Liver (tissue), 8 donors: ENCODE measurements at regions not wholly inside any gene's neighbourhood (a gene's known extent, or its start where the extent isn't known, plus 50 kb on each side); places are given as distances from the start of the nearest gene placed in this dataset.

ENCODE experiments used
- DNase-seq: peaks from one replicate; pipeline ENCODE4 v3.0.0-alpha.2; 2017; ENCODE audit warnings: low spot score
- H3K27ac ChIP-seq, 2 donors: one replicate each; pipeline ENCODE4 v1.7.0; 2013; ENCODE audit warnings: inconsistent platforms in 2 of 2, low read length in 2 of 2, control low read depth in 1 of 2, low read depth in 1 of 2, mild to moderate bottlenecking in 1 of 2
- H3K27me3 ChIP-seq, 4 donors: one replicate each; pipeline versions ENCODE4 v1.6.1 to v1.7.0; 2013; ENCODE audit warnings: low read length in 3 of 4, inconsistent platforms in 1 of 4, mild to moderate bottlenecking in 1 of 4, moderate library complexity in 1 of 4; ENCODE audit not compliant: control insufficient read depth in 4 of 4, insufficient read depth in 4 of 4
- H3K36me3 ChIP-seq, 4 donors: one replicate each; pipeline versions ENCODE4 v1.6.1 to v1.7.0; 2013; ENCODE audit warnings: low read length in 3 of 4, mild to moderate bottlenecking in 3 of 4, low read depth in 1 of 4, moderate library complexity in 1 of 4; ENCODE audit not compliant: control insufficient read depth in 4 of 4, insufficient read depth in 3 of 4
- H3K4me1 ChIP-seq, 4 donors: one replicate each; pipeline versions ENCODE4 v1.6.1 to v1.7.0; 2013; ENCODE audit warnings: low read length in 3 of 4, mild to moderate bottlenecking in 3 of 4, moderate library complexity in 1 of 4; ENCODE audit not compliant: control insufficient read depth in 4 of 4, insufficient read depth in 4 of 4
- H3K4me3 ChIP-seq, 3 donors: one replicate each; pipeline versions ENCODE4 v1.6.1 to v1.7.0; 2013; ENCODE audit warnings: low read length in 3 of 3, control low read depth in 1 of 3, low read depth in 1 of 3, mild to moderate bottlenecking in 1 of 3
- H3K9ac ChIP-seq, 2 donors: one replicate each; pipeline ENCODE4 v1.7.0; 2013; ENCODE audit warnings: low read length in 2 of 2, mild to moderate bottlenecking in 2 of 2, moderate library complexity in 2 of 2, control low read depth in 1 of 2, low read depth in 1 of 2
- H3K9me3 ChIP-seq, 4 donors: one replicate each; pipeline versions ENCODE4 v1.6.1 to v1.7.0; 2013; ENCODE audit warnings: low read length in 3 of 4; ENCODE audit not compliant: control insufficient read depth in 4 of 4
- ATF3 ChIP-seq: IDR thresholded peaks from 2 replicates; pipeline ENCODE4 v1.6.1; 2016; ENCODE audit warnings: antibody characterized with exemption
- EGR1 ChIP-seq, 2 donors: IDR thresholded peaks; 2 replicates each; pipeline ENCODE4 v1.6.1; 2016 to 2018; ENCODE audit warnings: antibody characterized with exemption in 2 of 2, low read depth in 2 of 2
- FOXA2 ChIP-seq: IDR thresholded peaks from 2 replicates; pipeline ENCODE4 v1.6.1; 2016; ENCODE audit warnings: antibody characterized with exemption
- GABPA ChIP-seq, 2 donors: IDR thresholded peaks in 1 of 2; conservative IDR thresholded peaks in 1 of 2; 2 replicates each; pipeline ENCODE4 v1.6.1; 2016; ENCODE audit warnings: antibody characterized with exemption in 2 of 2, mild to moderate bottlenecking in 1 of 2, moderate library complexity in 1 of 2
- HNF4A ChIP-seq, 2 donors: conservative IDR thresholded peaks; 2 replicates each; pipeline ENCODE4 v1.6.1; 2016; ENCODE audit warnings: antibody characterized with exemption in 2 of 2, mild to moderate bottlenecking in 2 of 2
- HNF4G ChIP-seq: IDR thresholded peaks from 2 replicates; pipeline ENCODE4 v1.6.1; 2016; ENCODE audit warnings: antibody characterized with exemption
- JUND ChIP-seq, 2 donors: IDR thresholded peaks; 2 replicates each; pipeline ENCODE4 v1.6.1; 2016; ENCODE audit warnings: antibody characterized with exemption in 2 of 2
- MAX ChIP-seq: IDR thresholded peaks from 2 replicates; pipeline ENCODE4 v1.6.1; 2016; ENCODE audit warnings: antibody characterized with exemption
- NR2F2 ChIP-seq: IDR thresholded peaks from 2 replicates; pipeline ENCODE4 v1.6.1; 2016; ENCODE audit warnings: antibody characterized with exemption
- RAD21 ChIP-seq, 2 donors: IDR thresholded peaks; 2 replicates each; pipeline ENCODE4 v1.6.1; 2016; ENCODE audit warnings: antibody characterized with exemption in 2 of 2, mild to moderate bottlenecking in 2 of 2
- RXRA ChIP-seq, 2 donors: IDR thresholded peaks; 2 replicates each; pipeline ENCODE4 v1.6.1; 2017 to 2018; ENCODE audit warnings: antibody characterized with exemption in 2 of 2, mild to moderate bottlenecking in 1 of 2
- TAF1 ChIP-seq: conservative IDR thresholded peaks from 2 replicates; pipeline ENCODE4 v1.6.1; 2016; ENCODE audit warnings: antibody characterized with exemption, mild to moderate bottlenecking
- YY1 ChIP-seq: IDR thresholded peaks from 2 replicates; pipeline ENCODE4 v1.6.1; 2016; ENCODE audit warnings: antibody characterized with exemption, mild to moderate bottlenecking
- WGBS: extraction: QIAGEN DNeasy Blood & Tissue Kit; methylation state at CpG from one replicate; pipeline ENCODE4 v1.1.7; 2013; 5-methylcytosine and 5-hydroxymethylcytosine counted together
- TF ChIP-seq, protein P1 (sequence below): IDR thresholded peaks from 2 replicates; pipeline ENCODE4 v1.6.1; 2016; ENCODE audit warnings: antibody characterized with exemption, mild to moderate bottlenecking
- TF ChIP-seq, protein P2 (sequence below): fragments of 150-350 bp; IDR thresholded peaks from 2 replicates; pipeline ENCODE4 v1.5.1; 2017; ENCODE audit warnings: improper control_type of control experiment, low read depth, low read length; ENCODE audit not compliant: missing input control
- donor health status: healthy.
- donor health status: healthy.
- donor health status: healthy.
- donor health status: healthy.
- donor health status: healthy.

DNA sequence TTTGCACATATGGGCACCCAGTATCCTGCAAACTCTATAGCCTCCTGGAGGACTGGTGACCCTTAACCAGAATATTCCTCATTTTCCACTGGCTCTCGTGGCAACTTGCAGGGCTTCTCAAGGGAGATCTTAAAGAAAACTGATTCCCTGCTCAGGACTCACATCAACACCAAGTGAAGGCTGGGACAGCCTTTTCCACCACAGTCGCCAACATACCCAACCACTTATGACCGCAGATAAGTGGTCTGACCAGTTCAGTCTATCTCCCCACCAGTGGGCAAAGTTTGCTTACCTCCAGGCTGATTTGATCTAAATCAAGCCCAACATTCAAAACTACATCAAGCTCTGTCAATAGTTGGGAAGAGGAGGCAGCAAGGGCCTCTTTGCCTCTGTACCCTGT, 289.3 kb upstream of the GATB start:
- Histone ChIP-seq H3K27me3 (peaks cover 0 to 9% (median 7%) of the 10 kb centered on the region in 4 donors), H3K27ac (no peak overlapping the region)

DNA sequence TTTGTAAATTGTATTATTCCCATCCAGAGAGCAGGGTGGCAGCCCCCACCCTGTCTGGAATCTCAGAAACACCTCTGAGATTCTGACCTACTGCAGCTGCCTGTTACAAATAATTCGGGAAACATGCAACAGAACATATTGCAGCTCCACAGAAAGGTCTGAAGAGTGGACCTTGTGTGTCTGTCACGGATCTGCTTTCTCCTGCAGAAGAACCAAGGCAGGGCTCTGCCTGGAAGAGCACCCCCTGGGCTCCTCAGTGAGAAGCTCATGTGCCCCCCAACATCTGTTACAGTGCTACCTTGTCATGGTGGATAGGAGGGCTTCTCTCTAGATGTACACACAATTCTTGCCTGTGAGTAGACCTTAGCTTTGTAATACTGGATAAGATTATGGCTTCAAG, 286.6 kb upstream of the GATB start:
- H3K4me1 ChIP-seq, result peaks cover 0 to 9% (median 5%) of the 10 kb centered on the region in 4 donors
- peaks cover 0 to 9% (median 7%) of the 10 kb centered on the region in 4 donors for H3K27me3 ChIP-seq
- no peak overlapping the region for H3K9ac ChIP-seq
- WGBS, result 88% methylated on average over 2 of the region's 2 CpGs
- no peak overlapping the region for H3K4me3 ChIP-seq
- H3K9me3 ChIP-seq, result peaks cover 0 to 4% (median 1%) of the 10 kb centered on the region in 4 donors
- DNase-seq, result no peak
- no peak overlapping the region for H3K27ac ChIP-seq
- no peak for TF ChIP-seq RXRA (IDR thresholded peaks at IDR 0.05)
- TF ChIP-seq ATF3, result no peak
- no peak for TF ChIP-seq EGR1 (IDR thresholded peaks at IDR 0.05; ENCODE audit: low read depth in 2 of 2)
- no peak for TF ChIP-seq MAX
- no peak for TF ChIP-seq HNF4G
- no peaks in the 10 kb centered on the region for H3K36me3 ChIP-seq

More for the DNA sequence above, 289.3 kb upstream of the GATB start:
- no peak overlapping the region for H3K9ac ChIP-seq
- H3K4me1 ChIP-seq, result peaks cover 0 to 9% (median 5%) of the 10 kb centered on the region in 4 donors
- no peak overlapping the region for H3K4me3 ChIP-seq
- peaks cover 0 to 3% (median 0%) of the 10 kb centered on the region in 4 donors for H3K9me3 ChIP-seq
- WGBS, result 87% methylated on average over 3 of the region's 3 CpGs
- H3K36me3 ChIP-seq, result no peaks in the 10 kb centered on the region
- no peak for TF ChIP-seq RAD21 (IDR thresholded peaks at IDR 0.05)
- TF ChIP-seq NR2F2, result no peak
- TF ChIP-seq JUND (IDR thresholded peaks at IDR 0.05), result no peak
- TF ChIP-seq HNF4A (conservative IDR thresholded peaks at IDR 0.05), result no peak
- no peak for TF ChIP-seq EGR1 (IDR thresholded peaks at IDR 0.05; ENCODE audit: low read depth in 2 of 2)
- TF ChIP-seq, protein P1, sequence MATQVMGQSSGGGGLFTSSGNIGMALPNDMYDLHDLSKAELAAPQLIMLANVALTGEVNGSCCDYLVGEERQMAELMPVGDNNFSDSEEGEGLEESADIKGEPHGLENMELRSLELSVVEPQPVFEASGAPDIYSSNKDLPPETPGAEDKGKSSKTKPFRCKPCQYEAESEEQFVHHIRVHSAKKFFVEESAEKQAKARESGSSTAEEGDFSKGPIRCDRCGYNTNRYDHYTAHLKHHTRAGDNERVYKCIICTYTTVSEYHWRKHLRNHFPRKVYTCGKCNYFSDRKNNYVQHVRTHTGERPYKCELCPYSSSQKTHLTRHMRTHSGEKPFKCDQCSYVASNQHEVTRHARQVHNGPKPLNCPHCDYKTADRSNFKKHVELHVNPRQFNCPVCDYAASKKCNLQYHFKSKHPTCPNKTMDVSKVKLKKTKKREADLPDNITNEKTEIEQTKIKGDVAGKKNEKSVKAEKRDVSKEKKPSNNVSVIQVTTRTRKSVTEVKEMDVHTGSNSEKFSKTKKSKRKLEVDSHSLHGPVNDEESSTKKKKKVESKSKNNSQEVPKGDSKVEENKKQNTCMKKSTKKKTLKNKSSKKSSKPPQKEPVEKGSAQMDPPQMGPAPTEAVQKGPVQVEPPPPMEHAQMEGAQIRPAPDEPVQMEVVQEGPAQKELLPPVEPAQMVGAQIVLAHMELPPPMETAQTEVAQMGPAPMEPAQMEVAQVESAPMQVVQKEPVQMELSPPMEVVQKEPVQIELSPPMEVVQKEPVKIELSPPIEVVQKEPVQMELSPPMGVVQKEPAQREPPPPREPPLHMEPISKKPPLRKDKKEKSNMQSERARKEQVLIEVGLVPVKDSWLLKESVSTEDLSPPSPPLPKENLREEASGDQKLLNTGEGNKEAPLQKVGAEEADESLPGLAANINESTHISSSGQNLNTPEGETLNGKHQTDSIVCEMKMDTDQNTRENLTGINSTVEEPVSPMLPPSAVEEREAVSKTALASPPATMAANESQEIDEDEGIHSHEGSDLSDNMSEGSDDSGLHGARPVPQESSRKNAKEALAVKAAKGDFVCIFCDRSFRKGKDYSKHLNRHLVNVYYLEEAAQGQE, result no peak
- TF ChIP-seq, protein P2, sequence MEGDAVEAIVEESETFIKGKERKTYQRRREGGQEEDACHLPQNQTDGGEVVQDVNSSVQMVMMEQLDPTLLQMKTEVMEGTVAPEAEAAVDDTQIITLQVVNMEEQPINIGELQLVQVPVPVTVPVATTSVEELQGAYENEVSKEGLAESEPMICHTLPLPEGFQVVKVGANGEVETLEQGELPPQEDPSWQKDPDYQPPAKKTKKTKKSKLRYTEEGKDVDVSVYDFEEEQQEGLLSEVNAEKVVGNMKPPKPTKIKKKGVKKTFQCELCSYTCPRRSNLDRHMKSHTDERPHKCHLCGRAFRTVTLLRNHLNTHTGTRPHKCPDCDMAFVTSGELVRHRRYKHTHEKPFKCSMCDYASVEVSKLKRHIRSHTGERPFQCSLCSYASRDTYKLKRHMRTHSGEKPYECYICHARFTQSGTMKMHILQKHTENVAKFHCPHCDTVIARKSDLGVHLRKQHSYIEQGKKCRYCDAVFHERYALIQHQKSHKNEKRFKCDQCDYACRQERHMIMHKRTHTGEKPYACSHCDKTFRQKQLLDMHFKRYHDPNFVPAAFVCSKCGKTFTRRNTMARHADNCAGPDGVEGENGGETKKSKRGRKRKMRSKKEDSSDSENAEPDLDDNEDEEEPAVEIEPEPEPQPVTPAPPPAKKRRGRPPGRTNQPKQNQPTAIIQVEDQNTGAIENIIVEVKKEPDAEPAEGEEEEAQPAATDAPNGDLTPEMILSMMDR, result no peak
- TF ChIP-seq RXRA (IDR thresholded peaks at IDR 0.05), result no peak
- TF ChIP-seq FOXA2, result no peak
- no peak for TF ChIP-seq ATF3
- no peak for TF ChIP-seq GABPA (IDR thresholded peaks at IDR 0.05 in 1 of 2, conservative IDR thresholded peaks at IDR 0.05 in 1 of 2)
- no peak for TF ChIP-seq TAF1
- TF ChIP-seq HNF4G, result no peak
- no peak for TF ChIP-seq YY1
- DNase-seq, result no peak
